LNCaP clone FGC (cell line): ENCODE measurements at regions not wholly inside any gene's neighbourhood (a gene's known extent, or its start where the extent isn't known, plus 50 kb on each side); places are given as distances from the start of the nearest gene placed in this dataset.

ENCODE experiments used
- DNase-seq: peaks from one replicate; pipeline ENCODE4 v3.0.0-alpha.2; 2011; ENCODE audit warnings: low read depth
- H3K4me3 ChIP-seq: 2 replicates; pipeline ENCODE4 v1.5.1; 2011; ENCODE audit warnings: mild to moderate bottlenecking, low read depth, low read length, control low read depth
- TF ChIP-seq, protein P1 (sequence below): IDR thresholded peaks from 2 replicates; pipeline ENCODE4 v1.5.1; 2012; ENCODE audit warnings: mild to moderate bottlenecking; ENCODE audit not compliant: control insufficient read depth, insufficient read depth; ENCODE audit errors: extremely low read depth

DNA sequence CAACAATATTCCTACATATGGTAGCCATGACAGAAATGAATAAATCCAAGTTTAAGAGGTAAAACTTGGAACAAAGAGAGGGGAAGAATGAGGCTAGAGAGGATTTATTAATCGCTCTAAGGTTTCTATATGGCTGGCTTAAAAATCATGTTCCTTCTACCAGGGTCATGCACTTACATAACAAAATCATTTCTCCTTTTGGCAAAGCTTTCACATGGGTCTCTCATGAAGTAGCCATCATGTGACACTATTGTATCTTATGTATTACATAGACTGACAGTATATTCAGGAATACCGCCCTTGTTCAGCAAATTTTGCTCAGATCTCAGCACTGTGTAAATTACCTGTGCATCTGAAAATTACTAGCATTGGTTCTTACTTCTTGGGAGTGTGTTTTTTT lies 1554.5 kb upstream of the SLC39A10 start:
- no peak for DNase-seq
- TF ChIP-seq, protein P1, sequence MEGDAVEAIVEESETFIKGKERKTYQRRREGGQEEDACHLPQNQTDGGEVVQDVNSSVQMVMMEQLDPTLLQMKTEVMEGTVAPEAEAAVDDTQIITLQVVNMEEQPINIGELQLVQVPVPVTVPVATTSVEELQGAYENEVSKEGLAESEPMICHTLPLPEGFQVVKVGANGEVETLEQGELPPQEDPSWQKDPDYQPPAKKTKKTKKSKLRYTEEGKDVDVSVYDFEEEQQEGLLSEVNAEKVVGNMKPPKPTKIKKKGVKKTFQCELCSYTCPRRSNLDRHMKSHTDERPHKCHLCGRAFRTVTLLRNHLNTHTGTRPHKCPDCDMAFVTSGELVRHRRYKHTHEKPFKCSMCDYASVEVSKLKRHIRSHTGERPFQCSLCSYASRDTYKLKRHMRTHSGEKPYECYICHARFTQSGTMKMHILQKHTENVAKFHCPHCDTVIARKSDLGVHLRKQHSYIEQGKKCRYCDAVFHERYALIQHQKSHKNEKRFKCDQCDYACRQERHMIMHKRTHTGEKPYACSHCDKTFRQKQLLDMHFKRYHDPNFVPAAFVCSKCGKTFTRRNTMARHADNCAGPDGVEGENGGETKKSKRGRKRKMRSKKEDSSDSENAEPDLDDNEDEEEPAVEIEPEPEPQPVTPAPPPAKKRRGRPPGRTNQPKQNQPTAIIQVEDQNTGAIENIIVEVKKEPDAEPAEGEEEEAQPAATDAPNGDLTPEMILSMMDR, result no peak
- H3K4me3 ChIP-seq, result no peak overlapping the region

DNA sequence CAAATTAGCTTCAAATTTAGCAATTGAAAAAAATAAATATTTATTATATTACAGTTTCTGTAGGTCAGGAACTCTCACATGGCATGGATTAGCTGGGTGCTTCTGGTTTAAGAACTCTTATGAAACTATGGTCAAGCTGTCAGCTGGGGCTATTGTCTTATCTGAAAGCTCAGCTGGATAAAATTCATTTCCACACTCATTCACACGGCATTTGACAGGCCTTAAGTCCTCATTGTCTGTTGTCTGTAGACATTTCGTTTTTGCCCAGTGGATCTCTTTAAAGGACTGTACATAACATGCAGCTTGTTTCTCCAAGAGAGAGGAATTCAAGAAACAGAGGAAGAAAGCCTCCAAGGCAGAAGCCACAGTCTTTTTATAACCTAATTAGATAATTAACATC lies 1556.8 kb upstream of the SLC39A10 start:
- no peak overlapping the region for H3K4me3 ChIP-seq
- DNase-seq, result no peak
- TF ChIP-seq, protein P1, result no peak

DNA sequence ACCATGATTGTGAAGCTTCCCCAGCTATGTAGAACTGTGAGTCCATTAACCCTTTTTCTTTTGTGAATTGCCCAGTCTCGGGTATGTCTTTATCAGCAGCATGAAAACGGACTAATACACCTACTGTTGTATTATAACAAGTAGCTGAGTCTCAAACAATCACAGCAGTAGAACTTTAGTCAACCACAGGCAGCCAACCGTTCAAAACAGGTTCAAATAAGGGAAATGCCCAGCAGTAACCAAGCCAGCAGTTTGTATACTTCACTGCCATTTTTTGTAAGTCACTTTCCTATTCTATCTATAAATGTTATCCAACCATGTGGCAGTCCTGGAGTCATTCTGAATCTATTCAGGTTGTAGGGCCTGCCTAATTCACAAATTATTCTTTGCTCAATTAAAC lies 1560.6 kb upstream of the SLC39A10 start:
- TF ChIP-seq, protein P1, result no peak
- H3K4me3 ChIP-seq, result no peak overlapping the region
- no peak for DNase-seq

DNA sequence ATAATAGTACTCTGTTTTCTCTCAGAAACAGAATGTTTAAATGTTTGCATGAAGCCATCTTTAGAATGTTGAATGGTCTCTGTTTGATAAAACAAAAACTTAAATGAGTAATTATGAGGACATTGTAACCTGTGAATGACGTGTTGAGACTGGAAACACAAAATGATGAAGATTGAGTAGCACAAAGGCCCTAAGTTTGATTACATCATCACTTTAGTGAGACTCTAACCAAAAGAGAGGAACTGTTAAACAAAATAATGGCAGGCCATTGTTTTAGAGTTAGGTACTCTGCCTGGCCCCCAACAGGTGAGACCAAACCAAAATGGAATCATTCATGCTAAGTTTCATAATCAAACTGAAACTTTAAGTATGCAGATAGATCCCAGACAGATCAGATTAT lies 1561.7 kb upstream of the SLC39A10 start:
- DNase-seq, result no peak
- TF ChIP-seq, protein P1, result no peak
- H3K4me3 ChIP-seq, result no peak overlapping the region

DNA sequence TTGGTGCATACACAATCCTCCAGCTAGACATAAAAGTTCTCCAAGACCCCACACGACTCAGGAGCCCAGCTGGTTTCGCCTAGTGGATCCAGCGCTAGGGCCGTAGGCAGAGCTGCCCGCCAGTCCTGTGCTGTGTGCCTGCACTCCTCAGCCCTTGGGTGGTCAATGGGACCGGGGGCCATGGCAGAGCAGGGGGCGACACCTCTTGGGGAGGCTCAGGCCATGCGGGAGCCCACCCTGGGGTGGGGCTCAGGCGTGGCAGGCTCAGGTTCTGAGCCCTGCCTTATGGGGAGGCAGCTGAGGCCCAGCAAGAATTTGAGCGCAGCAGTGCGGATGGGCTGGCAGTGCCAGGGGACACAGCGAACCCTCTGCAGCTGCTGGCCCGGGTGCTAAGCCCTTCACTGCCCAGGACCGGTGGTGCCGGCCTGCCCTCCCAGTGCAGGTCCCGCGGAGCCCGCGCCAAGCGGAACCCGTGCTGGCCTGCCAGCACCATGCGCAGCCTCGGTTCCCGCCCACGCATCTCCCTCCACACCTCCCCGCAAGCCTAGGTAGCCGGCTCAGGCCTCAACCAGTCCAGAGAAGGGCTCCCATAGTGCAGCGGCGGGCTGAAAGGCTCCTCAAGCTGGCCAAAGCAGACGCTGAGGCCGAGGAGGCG lies 1566.6 kb upstream of the SLC39A10 start:
- no peak for DNase-seq
- H3K4me3 ChIP-seq, result no peak overlapping the region
- TF ChIP-seq, protein P1, result no peak

DNA sequence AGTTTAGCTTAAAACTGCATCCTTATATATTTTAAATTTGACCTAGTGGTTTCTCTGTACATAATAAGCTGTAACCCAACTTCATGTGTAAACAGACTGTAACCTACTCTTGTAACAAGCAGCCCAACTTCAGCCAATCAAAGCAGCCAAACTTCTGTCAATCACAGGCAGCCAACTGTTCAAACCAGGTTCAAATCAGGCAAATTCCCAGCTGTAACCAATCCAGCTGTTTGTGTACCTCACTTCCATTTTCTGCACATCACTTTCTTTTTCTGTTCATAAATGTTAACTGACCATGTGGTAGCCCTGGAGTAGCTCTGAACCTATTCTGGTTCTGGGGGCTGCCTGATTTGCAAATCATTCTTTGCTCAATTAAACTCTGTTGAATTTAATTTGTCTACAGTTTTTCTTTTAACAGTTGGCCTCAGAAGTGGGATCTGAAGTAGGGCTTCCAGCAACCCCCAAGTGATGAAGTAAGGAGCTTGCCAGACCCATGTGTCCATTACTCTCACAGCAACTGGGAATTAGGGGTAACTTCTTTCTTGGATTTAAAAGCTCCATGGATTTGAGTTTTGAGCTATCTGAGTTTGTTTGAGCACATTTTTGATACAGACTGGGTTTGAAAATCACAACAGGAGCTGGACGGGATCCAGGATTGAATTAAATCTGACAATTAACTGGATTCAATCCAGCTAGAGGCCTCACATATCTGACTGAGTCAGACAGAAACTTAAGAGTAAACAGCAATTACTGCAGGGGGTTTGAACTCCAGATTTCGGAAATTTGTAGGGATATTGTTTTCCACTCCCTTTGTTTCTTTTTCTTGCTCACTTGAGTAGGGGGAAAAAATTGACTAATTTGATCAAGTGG lies 1569.7 kb upstream of the SLC39A10 start:
- TF ChIP-seq, protein P1, result no peak
- no peak overlapping the region for H3K4me3 ChIP-seq
- no peak for DNase-seq
